HepG2 (cell line): ENCODE measurements at regions not wholly inside any gene's neighbourhood (a gene's known extent, or its start where the extent isn't known, plus 50 kb on each side); places are given as distances from the start of the nearest gene placed in this dataset.

Source experiments
- ATAC-seq: fragments of 200-7000 bp; cut with Tn5 transposase; 3 replicates; pipeline ENCODE4 v1.9.1; 2020; ENCODE audit warnings: mild to moderate bottlenecking, moderate library complexity
- BruUV-seq: library from RNA; stranded (reverse); fragments of 400-500 nt; replicated peaks from 2 replicates; lab custom pipeline; 2021; lab: Mats Ljungman, UMichigan
- CTCF ChIA-PET: fragments of 300-600 bp; formaldehyde crosslinking; extraction: SDS; loops from one replicate; lab custom pipeline; 2021; ENCODE audit warnings: low total read pairs, inconsistent platforms, low intra/inter-chr PET ratio; lab: Yijun Ruan, JAX
- POLR2A ChIA-PET: fragments of 350-600 bp; sonication (Branson Sonifier 250); formaldehyde crosslinking; loops from one replicate; lab custom pipeline; 2020; ENCODE audit warnings: antibody characterized with exemption, inconsistent platforms; lab: Yijun Ruan, JAX
- DNase-seq: peaks from one replicate; pipeline ENCODE4 v3.0.0-alpha.2; 2015; ENCODE audit warnings: low spot score
- FAIRE-seq: peaks from 3 replicates; lab custom pipeline; 2011; peaks lifted over from hg19 to GRCh38; lab: Jason Lieb, UNC
- H2AFZ ChIP-seq: one replicate; pipeline ENCODE4 v1.6.1; 2011; ENCODE audit warnings: low read length, inconsistent platforms
- H3K27ac ChIP-seq: fragments of 300-600 bp; 3 replicates; pipeline ENCODE4 v1.8.0; 2011; ENCODE audit warnings: mixed run types, mild to moderate bottlenecking, mixed read lengths, low read length, inconsistent platforms; ENCODE audit not compliant: insufficient read depth; ENCODE audit errors: extremely low read length
- H3K27me3 ChIP-seq, 2 experiments: fragments of 200-600 bp in 1 of 2; 2 replicates in 1 of 2; 3 replicates in 1 of 2; pipeline versions ENCODE4 v1.6.0 to v1.8.0; 2011; ENCODE audit warnings: low read length in 2 of 2, mild to moderate bottlenecking in 2 of 2, moderate library complexity in 2 of 2, inconsistent platforms in 1 of 2; ENCODE audit not compliant: insufficient read depth in 2 of 2, control insufficient read depth in 1 of 2
- H3K36me3 ChIP-seq, 2 experiments: fragments of 200-600 bp in 1 of 2; replicated peaks in 1 of 2; 2 replicates in 1 of 2; 3 replicates in 1 of 2; pipeline versions ENCODE4 v1.5.1 to v1.8.0; 2011; ENCODE audit warnings: low read length in 2 of 2, inconsistent platforms in 1 of 2; ENCODE audit not compliant: insufficient read depth in 2 of 2, control insufficient read depth in 1 of 2
- H3K4me1 ChIP-seq: 2 replicates; pipeline ENCODE4 v1.5.1; 2012; ENCODE audit warnings: low read length, inconsistent platforms; ENCODE audit not compliant: insufficient read depth
- H3K4me2 ChIP-seq: 2 replicates; pipeline ENCODE4 v1.6.0; 2011; ENCODE audit warnings: low read depth, low read length, inconsistent platforms
- H3K4me3 ChIP-seq, 3 experiments: fragments of 200-600 bp in 1 of 3; sonication (generic), shearing (Covaris generic) in 1 of 3; replicated peaks in 1 of 3; 2 replicates each; pipeline ENCODE4 v1.5.1; 2011 to 2016; ENCODE audit warnings: low read length in 3 of 3, inconsistent platforms in 2 of 3, low read depth in 2 of 3, mild to moderate bottlenecking in 2 of 3, control low read depth in 1 of 3, mixed read lengths in 1 of 3; ENCODE audit not compliant: insufficient read depth in 1 of 3
- H3K79me2 ChIP-seq: one replicate; pipeline ENCODE4 v1.6.1; 2011; ENCODE audit warnings: low read length, inconsistent platforms; ENCODE audit not compliant: insufficient read depth
- H3K9ac ChIP-seq: 2 replicates; pipeline ENCODE4 v1.6.0; 2011; ENCODE audit warnings: mild to moderate bottlenecking, low read depth, low read length, inconsistent platforms; ENCODE audit not compliant: insufficient read depth
- H3K9me3 ChIP-seq: 2 replicates; pipeline ENCODE4 v1.5.1; 2012; ENCODE audit warnings: mild to moderate bottlenecking, low read length
- H4K20me1 ChIP-seq: 2 replicates; pipeline ENCODE4 v1.6.0; 2011; ENCODE audit warnings: inconsistent platforms, mild to moderate bottlenecking, low read length, moderate library complexity; ENCODE audit not compliant: insufficient read depth
- FOXM1 ChIP-seq: sonication (generic); formaldehyde crosslinking; IDR thresholded peaks from 2 replicates; pipeline ENCODE4 v1.5.0; 2020; ENCODE audit warnings: missing genetic modification reagents
- MYPOP ChIP-seq: sonication (generic); formaldehyde crosslinking; IDR thresholded peaks from 2 replicates; pipeline ENCODE4 v1.8.1; 2023; ENCODE audit warnings: mild to moderate bottlenecking, moderate library complexity, missing genetic modification reagents
- NR1H2 ChIP-seq: sonication (generic); formaldehyde crosslinking; IDR thresholded peaks from 2 replicates; pipeline ENCODE4 v1.8.1; 2022; ENCODE audit warnings: low read depth, missing genetic modification reagents, borderline replicate concordance
- PHF20 ChIP-seq: sonication (generic); formaldehyde crosslinking; IDR thresholded peaks from 2 replicates; pipeline ENCODE4 v1.5.0; 2020; ENCODE audit warnings: mild to moderate bottlenecking, missing genetic modification reagents
- POGK ChIP-seq: sonication (generic); formaldehyde crosslinking; conservative IDR thresholded peaks from 2 replicates; pipeline ENCODE4 v1.8.0; 2022; ENCODE audit warnings: mild to moderate bottlenecking, moderate library complexity, missing genetic modification reagents
- RAD21 ChIP-seq: fragments of 450-650 bp; formaldehyde crosslinking; IDR thresholded peaks from 2 replicates; pipeline ENCODE4 v1.5.0; 2020; ENCODE audit warnings: mild to moderate bottlenecking
- REL ChIP-seq: sonication (generic); formaldehyde crosslinking; conservative IDR thresholded peaks from 2 replicates; pipeline ENCODE4 v1.8.0; 2022; ENCODE audit warnings: mild to moderate bottlenecking, missing genetic modification reagents, moderate library complexity
- SIN3B ChIP-seq: fragments of 150-350 bp; IDR thresholded peaks from 2 replicates; pipeline ENCODE4 v1.6.1; 2014; ENCODE audit warnings: low read length
- ZNF407 ChIP-seq: sonication (generic); formaldehyde crosslinking; IDR thresholded peaks from one replicate; pipeline ENCODE4 v1.5.1; 2020; ENCODE audit warnings: mild to moderate bottlenecking, missing genetic modification reagents; ENCODE audit errors: not compliant biosample characterization
- ZNF768 ChIP-seq: sonication (generic); formaldehyde crosslinking; IDR thresholded peaks from 2 replicates; pipeline ENCODE4 v1.4.0; 2020; ENCODE audit warnings: missing genetic modification reagents
- ZNF784 ChIP-seq: sonication (generic); formaldehyde crosslinking; IDR thresholded peaks from 2 replicates; pipeline ENCODE4 v1.5.1; 2020; ENCODE audit warnings: missing genetic modification reagents, mild to moderate bottlenecking, borderline replicate concordance
- WGBS: methylation state at CpG from one replicate; pipeline ENCODE4 v1.1.6; 2017; ENCODE audit warnings: low lambda C conversion rate; 5-methylcytosine and 5-hydroxymethylcytosine counted together
- in situ Hi-C: cut with HindIII; loops from 2 replicates; pipeline ENCODE4 v1.10.0; 2017; ENCODE audit warnings: low pct_unique_long_range_greater_than_20kb; ENCODE audit not compliant: extremely low pct_ligation_motif_present
- intact Hi-C: fragments of 100-400 bp; cut with micrococcal nuclease; formaldehyde crosslinking; loops from one replicate; pipeline ENCODE4 v1.10.0; 2022; ENCODE audit not compliant: unreplicated experiment

- DNase-seq: no peak
- H3K36me3 ChIP-seq: no peaks in the 10 kb centered on the region
- no TSS peak for BruUV-seq
- CTCF ChIA-PET: no interaction called here
- H4K20me1 ChIP-seq: no peaks in the 10 kb centered on the region
- WGBS: 0% methylated on average over 1 of the region's 1 CpG
- H3K27me3 ChIP-seq: no peaks in the 10 kb centered on the region
- no peak overlapping the region for H3K4me2 ChIP-seq
- H3K79me2 ChIP-seq: no peaks in the 10 kb centered on the region
- no peak overlapping the region for H3K9ac ChIP-seq
- no peak for ATAC-seq
- POLR2A ChIA-PET: no interaction called here
- no peak overlapping the region for H3K27ac ChIP-seq
- H3K9me3 ChIP-seq: peaks cover 2% of the 10 kb centered on the region; the same call in 1 of the 2 replicates
- in situ Hi-C loops (no loop called here), intact Hi-C loops (no loop called here)
- H2AFZ ChIP-seq: no peak overlapping the region
- H3K4me1 ChIP-seq: no peaks in the 10 kb centered on the region
- FAIRE-seq: no peak
- no peak overlapping the region for H3K4me3 ChIP-seq
- TF ChIP-seq FOXM1 (no peak), ZNF407 (CRISPR knock-in tag) (no peak), RAD21 (no peak), ZNF768 (CRISPR knock-in tag) (no peak), SIN3B (no peak), NR1H2 (CRISPR knock-in tag) (no peak), POGK (CRISPR knock-in tag) (no peak), MYPOP (no peak), PHF20 (CRISPR knock-in tag) (no peak), REL (no peak), ZNF784 (CRISPR knock-in tag) (no peak)
Measured at GRCh38 chr13:89565476-89566100, 1781.9 kb upstream of the MIR17HG start.
